HepG2 (cell line): ENCODE measurements at regions not wholly inside any gene's neighbourhood (a gene's known extent, or its start where the extent isn't known, plus 50 kb on each side); places are given as distances from the start of the nearest gene placed in this dataset.

Experiments used
- ATAC-seq: fragments of 200-7000 bp; cut with Tn5 transposase; 3 replicates; pipeline ENCODE4 v1.9.1; 2020; ENCODE audit warnings: mild to moderate bottlenecking, moderate library complexity
- BruUV-seq: library from RNA; stranded (reverse); fragments of 400-500 nt; replicated peaks from 2 replicates; lab custom pipeline; 2021; lab: Mats Ljungman, UMichigan
- CTCF ChIA-PET: fragments of 300-600 bp; formaldehyde crosslinking; extraction: SDS; loops from one replicate; lab custom pipeline; 2021; ENCODE audit warnings: low total read pairs, inconsistent platforms, low intra/inter-chr PET ratio; lab: Yijun Ruan, JAX
- POLR2A ChIA-PET: fragments of 350-600 bp; sonication (Branson Sonifier 250); formaldehyde crosslinking; loops from one replicate; lab custom pipeline; 2020; ENCODE audit warnings: antibody characterized with exemption, inconsistent platforms; lab: Yijun Ruan, JAX
- DNase-seq: peaks from one replicate; pipeline ENCODE4 v3.0.0-alpha.2; 2015; ENCODE audit warnings: low spot score
- FAIRE-seq: peaks from 3 replicates; lab custom pipeline; 2011; peaks lifted over from hg19 to GRCh38; lab: Jason Lieb, UNC
- H2AFZ ChIP-seq: one replicate; pipeline ENCODE4 v1.6.1; 2011; ENCODE audit warnings: low read length, inconsistent platforms
- H3K27ac ChIP-seq: fragments of 300-600 bp; 3 replicates; pipeline ENCODE4 v1.8.0; 2011; ENCODE audit warnings: mixed run types, mild to moderate bottlenecking, mixed read lengths, low read length, inconsistent platforms; ENCODE audit not compliant: insufficient read depth; ENCODE audit errors: extremely low read length
- H3K27me3 ChIP-seq, 2 experiments: fragments of 200-600 bp in 1 of 2; 2 replicates in 1 of 2; 3 replicates in 1 of 2; pipeline versions ENCODE4 v1.6.0 to v1.8.0; 2011; ENCODE audit warnings: low read length in 2 of 2, mild to moderate bottlenecking in 2 of 2, moderate library complexity in 2 of 2, inconsistent platforms in 1 of 2; ENCODE audit not compliant: insufficient read depth in 2 of 2, control insufficient read depth in 1 of 2
- H3K36me3 ChIP-seq, 2 experiments: fragments of 200-600 bp in 1 of 2; replicated peaks in 1 of 2; 2 replicates in 1 of 2; 3 replicates in 1 of 2; pipeline versions ENCODE4 v1.5.1 to v1.8.0; 2011; ENCODE audit warnings: low read length in 2 of 2, inconsistent platforms in 1 of 2; ENCODE audit not compliant: insufficient read depth in 2 of 2, control insufficient read depth in 1 of 2
- H3K4me1 ChIP-seq: 2 replicates; pipeline ENCODE4 v1.5.1; 2012; ENCODE audit warnings: low read length, inconsistent platforms; ENCODE audit not compliant: insufficient read depth
- H3K4me2 ChIP-seq: 2 replicates; pipeline ENCODE4 v1.6.0; 2011; ENCODE audit warnings: low read depth, low read length, inconsistent platforms
- H3K4me3 ChIP-seq, 3 experiments: fragments of 200-600 bp in 1 of 3; sonication (generic), shearing (Covaris generic) in 1 of 3; replicated peaks in 1 of 3; 2 replicates each; pipeline ENCODE4 v1.5.1; 2011 to 2016; ENCODE audit warnings: low read length in 3 of 3, inconsistent platforms in 2 of 3, low read depth in 2 of 3, mild to moderate bottlenecking in 2 of 3, control low read depth in 1 of 3, mixed read lengths in 1 of 3; ENCODE audit not compliant: insufficient read depth in 1 of 3
- H3K79me2 ChIP-seq: one replicate; pipeline ENCODE4 v1.6.1; 2011; ENCODE audit warnings: low read length, inconsistent platforms; ENCODE audit not compliant: insufficient read depth
- H3K9ac ChIP-seq: 2 replicates; pipeline ENCODE4 v1.6.0; 2011; ENCODE audit warnings: mild to moderate bottlenecking, low read depth, low read length, inconsistent platforms; ENCODE audit not compliant: insufficient read depth
- H3K9me3 ChIP-seq: 2 replicates; pipeline ENCODE4 v1.5.1; 2012; ENCODE audit warnings: mild to moderate bottlenecking, low read length
- H4K20me1 ChIP-seq: 2 replicates; pipeline ENCODE4 v1.6.0; 2011; ENCODE audit warnings: inconsistent platforms, mild to moderate bottlenecking, low read length, moderate library complexity; ENCODE audit not compliant: insufficient read depth
- CEBPZ ChIP-seq: IDR thresholded peaks from 2 replicates; pipeline ENCODE4 v1.6.1; 2012; ENCODE audit warnings: low read length, improper control_type of control experiment
- FOXJ3 ChIP-seq: sonication (generic); formaldehyde crosslinking; IDR thresholded peaks from 2 replicates; pipeline ENCODE4 v1.4.0; 2020; ENCODE audit warnings: missing genetic modification reagents, mild to moderate bottlenecking, borderline replicate concordance
- MLXIP ChIP-seq: sonication (generic); formaldehyde crosslinking; IDR thresholded peaks from 2 replicates; pipeline ENCODE4 v1.9.0; 2021; ENCODE audit warnings: missing genetic modification reagents, borderline replicate concordance
- POGK ChIP-seq: sonication (generic); formaldehyde crosslinking; conservative IDR thresholded peaks from 2 replicates; pipeline ENCODE4 v1.8.0; 2022; ENCODE audit warnings: mild to moderate bottlenecking, moderate library complexity, missing genetic modification reagents
- THRA ChIP-seq: sonication (generic); formaldehyde crosslinking; IDR thresholded peaks from 2 replicates; pipeline ENCODE4 v1.4.0; 2020; ENCODE audit warnings: missing genetic modification reagents, borderline replicate concordance
- XBP1 ChIP-seq: sonication (generic); formaldehyde crosslinking; IDR thresholded peaks from 2 replicates; pipeline ENCODE4 v1.5.0; 2020; ENCODE audit warnings: missing genetic modification reagents
- YY1 ChIP-seq: IDR thresholded peaks from 2 replicates; pipeline ENCODE4 v1.6.1; 2011; ENCODE audit warnings: low read length, low read depth, moderate library complexity, mild to moderate bottlenecking; ENCODE audit not compliant: insufficient read depth, insufficient replicate concordance
- ZNF766 ChIP-seq: sonication (generic); formaldehyde crosslinking; IDR thresholded peaks from 2 replicates; pipeline ENCODE4 v1.5.0; 2020; ENCODE audit warnings: missing genetic modification reagents, borderline replicate concordance
- ZSCAN9 ChIP-seq: IDR thresholded peaks from 2 replicates; pipeline ENCODE4 v1.6.1; 2016; ENCODE audit warnings: borderline replicate concordance
- WGBS: methylation state at CpG from one replicate; pipeline ENCODE4 v1.1.6; 2017; ENCODE audit warnings: low lambda C conversion rate; 5-methylcytosine and 5-hydroxymethylcytosine counted together
- in situ Hi-C: cut with HindIII; loops from 2 replicates; pipeline ENCODE4 v1.10.0; 2017; ENCODE audit warnings: low pct_unique_long_range_greater_than_20kb; ENCODE audit not compliant: extremely low pct_ligation_motif_present
- intact Hi-C: fragments of 100-400 bp; cut with micrococcal nuclease; formaldehyde crosslinking; loops from one replicate; pipeline ENCODE4 v1.10.0; 2022; ENCODE audit not compliant: unreplicated experiment
- TF ChIP-seq, protein P1 (sequence below): sonication (generic); formaldehyde crosslinking; IDR thresholded peaks from 2 replicates; pipeline ENCODE4 v1.5.0; 2020; ENCODE audit warnings: missing genetic modification reagents

- no peak for TF ChIP-seq THRA (CRISPR knock-in tag)
These were observed 90.7 kb upstream of the ITGA6 start (continued) for GRCh38 chr2:172336681-172337080.

- in situ Hi-C loops (no loop called here), intact Hi-C loops (loop anchor here (1.0 to 2.0 kb wide), 3 partner anchors 9 to 125 kb away; partner anchors contain the start of gene ITGA6)
- WGBS: under 1% methylated on average over 6 of the region's 6 CpGs
- Histone ChIP-seq H4K20me1 (no peaks in the 10 kb centered on the region), H3K9ac (peak overlapping the region; percentile 64), H3K9me3 (peaks cover 11% of the 10 kb centered on the region), H3K4me1 (peaks cover 80% of the 10 kb centered on the region), H3K36me3 (no peaks in the 10 kb centered on the region), H3K27ac (peak overlapping the region; percentile 59), H3K4me2 (peak overlapping the region; percentile 91), H3K79me2 (no peaks in the 10 kb centered on the region), H3K4me3 (peak overlapping the region; percentile 19 to 65 (median 62)), H2AFZ (no peak overlapping the region), H3K27me3 (peaks cover 0 to 3% of the 10 kb centered on the region in 2 experiments; a peak in 1 of 5 replicates)
- DNase-seq (peak; percentile 89), ATAC-seq (peak; percentile 83), FAIRE-seq (peak; percentile 88)
- CTCF ChIA-PET: no interaction called here
- BruUV-seq: no TSS peak
- POLR2A ChIA-PET: interaction anchor here (1.1 to 1.3 kb wide), 5 partner anchors 42 to 122 kb away, joined by 3 to 9 read pairs (median 3); partner anchors contain the start of gene ITGA6
- TF ChIP-seq FOXJ3 (CRISPR knock-in tag): 0 out of 2 replicates have a peak, but pooled peaks have one; percentile 21
- peak; percentile 71 for TF ChIP-seq YY1
- TF ChIP-seq, protein P1, sequence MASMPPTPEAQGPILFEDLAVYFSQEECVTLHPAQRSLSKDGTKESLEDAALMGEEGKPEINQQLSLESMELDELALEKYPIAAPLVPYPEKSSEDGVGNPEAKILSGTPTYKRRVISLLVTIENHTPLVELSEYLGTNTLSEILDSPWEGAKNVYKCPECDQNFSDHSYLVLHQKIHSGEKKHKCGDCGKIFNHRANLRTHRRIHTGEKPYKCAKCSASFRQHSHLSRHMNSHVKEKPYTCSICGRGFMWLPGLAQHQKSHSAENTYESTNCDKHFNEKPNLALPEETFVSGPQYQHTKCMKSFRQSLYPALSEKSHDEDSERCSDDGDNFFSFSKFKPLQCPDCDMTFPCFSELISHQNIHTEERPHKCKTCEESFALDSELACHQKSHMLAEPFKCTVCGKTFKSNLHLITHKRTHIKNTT (CRISPR knock-in tag): no peak
- 0 out of 2 replicates have a peak, but pooled peaks have one; percentile 49 for TF ChIP-seq MLXIP (CRISPR knock-in tag)
- TF ChIP-seq ZSCAN9 (CRISPR knock-in tag): no peak
- no peak for TF ChIP-seq XBP1 (CRISPR knock-in tag)
- TF ChIP-seq POGK (CRISPR knock-in tag): peak; percentile 71
- TF ChIP-seq CEBPZ: no peak
- 0 out of 2 replicates have a peak, but pooled peaks have one; percentile 68 for TF ChIP-seq ZNF766 (CRISPR knock-in tag)
These were observed 87.9 kb upstream of the ITGA6 start for GRCh38 chr2:172339371-172340010.
